Natural killer cell (primary cell): ENCODE measurements at regions not wholly inside any gene's neighbourhood (a gene's known extent, or its start where the extent isn't known, plus 50 kb on each side); places are given as distances from the start of the nearest gene placed in this dataset.
"Not testable (repeated sequence)": the region's sequence is repeated elsewhere in the genome, so short reads cannot be mapped to it uniquely, and the experiment has no call there.

ENCODE experiments used
- ATAC-seq, 3 donors: fragments of 150-1000 bp in 2 of 3; fragments of 200-7000 bp in 1 of 3; cut with Tn5 transposase; 1 replicate in 1 of 3; 2 replicates in 2 of 3; pipeline ENCODE4 v1.10.0; 2021; ENCODE audit warnings: mild to moderate bottlenecking in 2 of 3, moderate library complexity in 2 of 3
- DNase-seq, 2 donors: peaks; one replicate each; pipeline versions ENCODE4 v3.0.0 to v3.0.0-alpha.2; 2013 to 2021; ENCODE audit warnings: mixed read lengths in 1 of 2
- H3K27ac ChIP-seq: one replicate; pipeline ENCODE4 v1.5.1; 2013; ENCODE audit warnings: mild to moderate bottlenecking, low read length
- H3K27me3 ChIP-seq: one replicate; pipeline ENCODE4 v1.6.1; 2013; ENCODE audit warnings: low read length; ENCODE audit not compliant: control insufficient read depth, insufficient read depth
- H3K36me3 ChIP-seq: one replicate; pipeline ENCODE4 v1.6.1; 2013; ENCODE audit warnings: low read length; ENCODE audit not compliant: control insufficient read depth, insufficient read depth
- H3K4me1 ChIP-seq: one replicate; pipeline ENCODE4 v1.6.1; 2013; ENCODE audit warnings: low read length; ENCODE audit not compliant: control insufficient read depth, insufficient read depth
- H3K4me3 ChIP-seq: one replicate; pipeline ENCODE4 v1.5.1; 2013; ENCODE audit warnings: low read length
- H3K9me3 ChIP-seq: one replicate; pipeline ENCODE4 v1.6.1; 2013; ENCODE audit warnings: low read length; ENCODE audit not compliant: control insufficient read depth, insufficient read depth
- H3K27ac Mint-ChIP-seq, 2 donors: one replicate each; pipeline ENCODE4 v1.8.0; 2022; ENCODE audit warnings: mild to moderate bottlenecking in 2 of 2, mixed read lengths in 2 of 2, moderate library complexity in 1 of 2
- H3K27me3 Mint-ChIP-seq, 2 donors: one replicate each; pipeline ENCODE4 v1.8.0; 2022; ENCODE audit warnings: low read depth in 2 of 2, mixed read lengths in 2 of 2
- H3K36me3 Mint-ChIP-seq: one replicate; pipeline ENCODE4 v1.8.0; 2022; ENCODE audit warnings: mixed read lengths
- H3K4me1 Mint-ChIP-seq, 2 donors: one replicate each; pipeline ENCODE4 v1.8.0; 2022; ENCODE audit warnings: mixed read lengths in 2 of 2
- H3K4me3 Mint-ChIP-seq: one replicate; pipeline ENCODE4 v1.8.0; 2022; ENCODE audit warnings: mild to moderate bottlenecking, moderate library complexity, mixed read lengths
- H3K9me3 Mint-ChIP-seq, 2 donors: one replicate each; pipeline ENCODE4 v1.8.0; 2022; ENCODE audit warnings: mixed read lengths in 2 of 2
- WGBS: methylation state at CpG from one replicate; pipeline ENCODE4 v1.1.7; 2013; ENCODE audit warnings: missing lambda C conversion rate; ENCODE audit not compliant: insufficient coverage; 5-methylcytosine and 5-hydroxymethylcytosine counted together
- intact Hi-C: fragments of 100-400 bp; cut with micrococcal nuclease; formaldehyde crosslinking; loops from one replicate; pipeline ENCODE4 v1.14.2; 2022
- TF ChIP-seq, protein P1 (sequence below): fragments of 200-600 bp; IDR thresholded peaks from one replicate; pipeline ENCODE4 v1.8.0; 2022; ENCODE audit warnings: antibody characterized with exemption

DNA sequence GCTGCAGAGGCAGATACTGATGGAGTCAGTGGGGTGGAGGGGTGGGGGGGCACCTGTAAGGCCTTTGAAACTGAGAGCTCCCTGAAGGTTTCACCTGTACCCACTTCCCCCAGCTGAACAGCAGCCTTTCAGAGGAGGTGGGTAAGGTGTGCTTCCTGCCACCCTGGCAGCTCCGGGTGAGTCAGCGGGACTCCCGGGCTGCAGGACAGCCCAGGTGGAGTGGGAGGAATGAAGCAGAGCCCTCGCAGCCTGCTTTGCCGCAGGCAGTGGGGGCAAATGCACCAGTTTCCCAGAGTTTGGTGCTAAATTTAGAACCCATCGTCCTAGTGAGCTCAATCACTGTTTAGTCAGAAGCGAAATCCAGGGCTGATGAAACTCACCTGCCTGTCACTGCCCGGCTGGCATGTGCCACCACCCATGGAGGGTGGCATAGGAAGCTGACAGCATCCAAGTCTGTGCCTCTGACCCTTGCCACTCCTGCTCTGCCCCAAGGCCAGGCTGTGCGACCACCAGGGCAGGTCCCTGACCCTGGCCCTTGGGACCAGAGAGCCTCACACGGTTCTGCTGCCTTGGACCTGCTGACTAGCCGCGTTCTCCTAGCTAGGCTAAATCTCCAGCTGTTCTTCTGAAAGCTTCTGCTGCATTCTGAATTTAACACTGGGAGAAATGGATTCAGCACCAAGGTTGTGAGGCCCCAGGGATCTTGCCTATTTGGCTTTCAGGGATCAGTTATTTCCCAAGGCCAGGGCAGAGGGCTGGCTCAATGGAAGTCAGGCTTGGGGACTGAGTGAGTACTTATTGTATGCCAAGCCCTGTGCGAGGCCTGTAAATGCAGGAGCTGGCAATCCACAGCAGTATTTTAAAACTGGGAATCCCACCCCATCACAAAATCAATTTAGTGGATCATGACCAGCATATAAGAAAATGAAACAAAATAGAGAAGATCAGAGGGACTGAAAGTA lies 67.3 kb upstream of the RASGRF1 start:
- intact Hi-C loops, result no loop called here
- TF ChIP-seq, protein P1, sequence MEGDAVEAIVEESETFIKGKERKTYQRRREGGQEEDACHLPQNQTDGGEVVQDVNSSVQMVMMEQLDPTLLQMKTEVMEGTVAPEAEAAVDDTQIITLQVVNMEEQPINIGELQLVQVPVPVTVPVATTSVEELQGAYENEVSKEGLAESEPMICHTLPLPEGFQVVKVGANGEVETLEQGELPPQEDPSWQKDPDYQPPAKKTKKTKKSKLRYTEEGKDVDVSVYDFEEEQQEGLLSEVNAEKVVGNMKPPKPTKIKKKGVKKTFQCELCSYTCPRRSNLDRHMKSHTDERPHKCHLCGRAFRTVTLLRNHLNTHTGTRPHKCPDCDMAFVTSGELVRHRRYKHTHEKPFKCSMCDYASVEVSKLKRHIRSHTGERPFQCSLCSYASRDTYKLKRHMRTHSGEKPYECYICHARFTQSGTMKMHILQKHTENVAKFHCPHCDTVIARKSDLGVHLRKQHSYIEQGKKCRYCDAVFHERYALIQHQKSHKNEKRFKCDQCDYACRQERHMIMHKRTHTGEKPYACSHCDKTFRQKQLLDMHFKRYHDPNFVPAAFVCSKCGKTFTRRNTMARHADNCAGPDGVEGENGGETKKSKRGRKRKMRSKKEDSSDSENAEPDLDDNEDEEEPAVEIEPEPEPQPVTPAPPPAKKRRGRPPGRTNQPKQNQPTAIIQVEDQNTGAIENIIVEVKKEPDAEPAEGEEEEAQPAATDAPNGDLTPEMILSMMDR, result no peak
- H3K4me3 ChIP-seq, result no peak overlapping the region
- no peaks in the 10 kb centered on the region for H3K9me3 ChIP-seq
- DNase-seq, result no peak
- no peak overlapping the region for H3K27ac ChIP-seq
- H3K4me3 Mint-ChIP-seq, result no peak overlapping the region
- H3K36me3 ChIP-seq, result no peaks in the 10 kb centered on the region
- ATAC-seq, result no peak
- H3K9me3 Mint-ChIP-seq, result no peaks in the 10 kb centered on the region
- no peak overlapping the region for H3K27ac Mint-ChIP-seq
- H3K27me3 Mint-ChIP-seq, result peaks cover 0 to 18% of the 10 kb centered on the region in 2 donors
- no peaks in the 10 kb centered on the region for H3K27me3 ChIP-seq
- no peaks in the 10 kb centered on the region for H3K4me1 Mint-ChIP-seq
- whole genome bisulfite sequencing, result 84% methylated on average over 13 of the region's 13 CpGs
- no peaks in the 10 kb centered on the region for H3K4me1 ChIP-seq
- H3K36me3 Mint-ChIP-seq, result no peaks in the 10 kb centered on the region

DNA sequence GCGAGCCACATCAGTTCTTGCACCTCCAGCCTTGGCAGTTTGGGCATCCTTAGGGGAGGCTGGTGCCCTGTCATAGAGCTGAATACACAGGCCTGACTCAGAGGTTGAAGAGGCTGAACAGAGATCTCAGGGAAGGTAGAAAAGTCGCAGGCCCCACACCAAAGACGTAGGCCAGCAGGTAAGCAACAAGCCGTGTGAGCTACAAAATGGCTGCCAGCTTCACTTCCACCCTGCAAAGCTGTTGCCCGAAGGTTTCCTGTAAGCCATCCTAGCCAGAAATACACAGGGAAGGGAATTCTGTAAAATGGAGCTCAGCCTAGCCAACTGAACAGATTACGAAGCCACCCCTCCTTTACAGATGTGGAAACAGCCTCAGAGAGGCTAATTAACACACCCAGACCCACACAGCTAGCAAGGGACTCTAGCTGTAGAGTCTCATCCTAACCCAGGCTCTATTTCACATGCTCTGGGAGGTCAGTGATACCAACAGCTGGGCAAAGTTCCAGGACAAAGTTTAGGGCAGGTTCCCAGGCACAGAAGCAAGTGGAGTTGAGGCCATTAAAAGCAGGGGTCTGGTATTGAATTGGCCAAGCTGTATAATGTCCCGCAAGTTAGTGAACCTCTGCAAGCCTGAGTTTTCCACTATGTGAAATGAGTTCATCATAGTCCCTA lies 66.3 kb upstream of the RASGRF1 start:
- H3K4me1 Mint-ChIP-seq, result no peaks in the 10 kb centered on the region
- no peak for DNase-seq
- ATAC-seq, result no peak
- H3K27ac Mint-ChIP-seq, result no peak overlapping the region
- WGBS, result 75% methylated on average over 7 of the region's 7 CpGs
- intact Hi-C loops, result no loop called here
- Histone ChIP-seq H3K27ac (no peak overlapping the region), H3K36me3 (no peaks in the 10 kb centered on the region), H3K9me3 (no peaks in the 10 kb centered on the region), H3K27me3 (no peaks in the 10 kb centered on the region), H3K4me1 (no peaks in the 10 kb centered on the region), H3K4me3 (no peak overlapping the region)
- no peak overlapping the region for H3K4me3 Mint-ChIP-seq
- TF ChIP-seq, protein P1, result no peak
- H3K36me3 Mint-ChIP-seq, result no peaks in the 10 kb centered on the region
- H3K9me3 Mint-ChIP-seq, result no peaks in the 10 kb centered on the region
- H3K27me3 Mint-ChIP-seq, result peaks cover 4 to 18% of the 10 kb centered on the region in 2 donors

GRCh38 chr15:79154483-79155135 lies 64.0 kb upstream of the RASGRF1 start:
- Histone ChIP-seq H3K4me1 (no peaks in the 10 kb centered on the region), H3K36me3 (no peaks in the 10 kb centered on the region), H3K4me3 (no peak overlapping the region), H3K27me3 (no peaks in the 10 kb centered on the region), H3K9me3 (peaks cover under 1% of the 10 kb centered on the region), H3K27ac (no peak overlapping the region)
- H3K9me3 Mint-ChIP-seq, result no peaks in the 10 kb centered on the region
- 38% methylated on average over 9 of the region's 9 CpGs for WGBS
- no peaks in the 10 kb centered on the region for H3K4me1 Mint-ChIP-seq
- TF ChIP-seq, protein P1, result no peak
- H3K27ac Mint-ChIP-seq, result no peak overlapping the region
- intact Hi-C loops, result no loop called here
- no peaks in the 10 kb centered on the region for H3K36me3 Mint-ChIP-seq
- H3K4me3 Mint-ChIP-seq, result no peak overlapping the region
- ATAC-seq (no peak), DNase-seq (no peak)
- peaks cover 8 to 24% of the 10 kb centered on the region in 2 donors for H3K27me3 Mint-ChIP-seq

- DNase-seq, H3K4me1 ChIP-seq, intact Hi-C loops, H3K4me3 Mint-ChIP-seq, H3K4me1 Mint-ChIP-seq, H3K36me3 Mint-ChIP-seq, H3K27me3 ChIP-seq, H3K4me3 ChIP-seq, H3K27ac Mint-ChIP-seq, ATAC-seq, H3K36me3 ChIP-seq, H3K9me3 Mint-ChIP-seq, H3K27ac ChIP-seq: not testable (repeated sequence)
- peaks cover 18 to 38% of the 10 kb centered on the region in 2 donors for H3K27me3 Mint-ChIP-seq
- peaks cover 19% of the 10 kb centered on the region for H3K9me3 ChIP-seq
- WGBS, result 86% methylated on average over 1 of the region's 1 CpG
Measured at GRCh38 chr15:79144290-79144689, 53.7 kb upstream of the RASGRF1 start.
